Transverse colon (tissue), 4 donors: ENCODE measurements at regions not wholly inside any gene's neighbourhood (a gene's known extent, or its start where the extent isn't known, plus 50 kb on each side); places are given as distances from the start of the nearest gene placed in this dataset.

Source experiments
- CTCF ChIP-seq, 5 experiments: fragments of 200-600 bp in 3 of 5; fragments of 450-650 bp in 2 of 5; sonication (generic) in 3 of 5; IDR thresholded peaks; 1 replicate in 2 of 5; 2 replicates in 3 of 5; pipeline ENCODE4 v1.5.1; 2016 to 2017; ENCODE audit warnings: antibody characterized with exemption in 5 of 5, inconsistent platforms in 3 of 5, mild to moderate bottlenecking in 2 of 5, moderate library complexity in 1 of 5
- POLR2A ChIP-seq: fragments of 450-650 bp; IDR thresholded peaks from one replicate; pipeline ENCODE4 v1.6.1; 2016; ENCODE audit warnings: antibody characterized with exemption, mild to moderate bottlenecking, moderate library complexity
- POLR2AphosphoS5 ChIP-seq, 3 donors: sonication (generic); formaldehyde crosslinking; IDR thresholded peaks; one replicate each; pipeline ENCODE4 v1.6.1; 2016; ENCODE audit warnings: antibody characterized with exemption in 3 of 3

- TF ChIP-seq CTCF (IDR thresholded peaks at IDR 0.05) (no peak), POLR2A (no peak), POLR2AphosphoS5 (IDR thresholded peaks at IDR 0.05) (no peak)
Measured at GRCh38 chr13:48782429-48782840, 128.7 kb downstream of the CYSLTR2 start.
